Ovary (tissue), 3 donors: ENCODE measurements at regions not wholly inside any gene's neighbourhood (a gene's known extent, or its start where the extent isn't known, plus 50 kb on each side); places are given as distances from the start of the nearest gene placed in this dataset.

Experiments
- CTCF ChIP-seq, 3 donors: fragments of 450-650 bp in 2 of 3; fragments of 200-600 bp in 1 of 3; IDR thresholded peaks; one replicate each; pipeline versions ENCODE4 v1.5.1 to v1.8.0; 2016 to 2022; ENCODE audit warnings: antibody characterized with exemption in 3 of 3, mild to moderate bottlenecking in 1 of 3
- EP300 ChIP-seq: sonication (generic); formaldehyde crosslinking; IDR thresholded peaks from one replicate; pipeline ENCODE4 v1.6.1; 2017; ENCODE audit warnings: antibody characterized with exemption
- donor health status: DM: no; HTN: no; CAD: no.

DNA sequence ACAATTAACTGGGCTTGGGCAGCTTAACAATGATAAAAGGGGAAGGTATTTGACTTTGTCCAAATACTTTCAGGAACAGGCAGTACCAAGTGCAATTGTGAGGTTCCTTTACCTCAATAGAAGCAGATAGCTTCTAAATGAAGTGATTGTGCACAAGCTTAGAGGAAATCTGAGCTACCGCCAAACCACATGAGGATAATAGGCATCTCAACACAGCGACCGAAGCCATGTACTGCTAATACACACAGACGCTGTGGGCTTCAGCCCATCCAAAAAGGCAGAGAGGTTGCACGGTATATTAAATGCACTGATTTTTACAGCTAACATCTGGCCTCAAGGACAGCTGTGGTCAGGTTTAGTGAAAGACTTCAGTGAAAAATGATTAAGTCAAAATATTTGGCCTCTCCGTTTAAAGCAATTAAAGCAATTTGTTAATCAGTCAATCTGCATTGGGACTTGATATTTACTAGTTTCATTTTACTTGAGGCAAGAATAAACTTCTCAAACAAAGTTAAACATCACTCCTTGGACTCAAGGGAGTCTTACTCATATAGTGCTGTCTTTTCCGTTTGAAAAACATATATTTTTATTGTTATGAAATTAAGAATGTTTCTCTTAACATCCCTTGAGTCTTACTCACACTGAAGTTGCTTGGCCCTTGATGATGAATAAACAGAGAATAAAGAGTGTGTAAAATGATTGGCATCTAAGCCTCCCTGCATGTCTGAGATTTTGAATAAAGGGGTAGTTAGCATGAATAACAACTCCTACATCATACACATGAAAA is 306.3 kb downstream of the C7orf25 start:
- TF ChIP-seq CTCF (IDR thresholded peaks at IDR 0.05), result no peak
- no peak for TF ChIP-seq EP300
